ENCODE measurements at regions not wholly inside any gene's neighbourhood (a gene's known extent, or its start where the extent isn't known, plus 50 kb on each side); places are given as distances from the start of the nearest gene placed in this dataset.
"Not testable (repeated sequence)": the region's sequence is repeated elsewhere in the genome, so short reads cannot be mapped to it uniquely, and the experiment has no call there.

DNA sequence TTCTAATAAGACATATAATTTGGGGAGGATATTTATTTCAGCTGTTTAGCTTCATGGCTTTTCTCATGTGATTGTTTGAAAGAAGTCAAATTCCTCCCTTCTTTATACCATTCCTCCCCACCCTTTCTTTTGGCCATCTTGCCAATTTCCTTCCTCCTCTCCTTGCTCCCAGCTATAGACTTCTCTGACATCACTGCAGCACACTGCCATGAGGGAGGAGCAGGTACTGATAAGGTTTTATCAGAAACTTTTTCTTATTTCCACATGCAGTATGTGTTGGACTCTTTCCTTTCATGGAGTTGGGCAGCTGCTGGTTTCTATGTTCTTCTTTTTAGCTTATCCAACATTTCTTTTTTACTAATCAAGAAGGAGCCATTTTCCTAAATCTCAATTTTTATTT lies 481.7 kb upstream of the NR3C2 start:
- Mint-ChIP-seq H3K27ac (no peak overlapping the region), H3K4me3 (no peak overlapping the region), H3K4me1 (ENCODE audit: low read depth) (no peaks in the 10 kb centered on the region), H3K36me3 (ENCODE audit: low read depth) (no peaks in the 10 kb centered on the region), H3K9me3 (peaks cover 3% of the 10 kb centered on the region), H3K27me3 (ENCODE audit: low read depth) (no peaks in the 10 kb centered on the region)
- DNase-seq (ENCODE audit: low spot score): no peak

DNA sequence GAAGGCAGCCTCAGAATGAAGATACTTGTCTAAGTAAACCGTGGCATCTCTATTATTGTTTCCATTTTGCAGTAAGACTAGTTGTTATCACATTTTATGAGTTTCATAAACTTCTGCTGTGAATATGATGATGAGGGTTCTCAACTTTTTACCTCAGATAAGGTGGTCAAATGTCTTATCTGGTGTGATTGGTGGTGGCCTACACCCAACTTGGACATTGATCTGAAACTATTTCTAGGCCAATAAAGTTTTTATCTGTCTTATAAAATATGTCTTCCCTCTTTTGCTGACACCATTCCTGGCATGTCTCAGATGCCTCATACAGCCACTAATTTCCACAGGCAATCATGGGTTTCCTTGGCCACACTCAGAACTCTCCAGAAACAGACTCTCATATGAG lies 480.3 kb upstream of the NR3C2 start:
- Mint-ChIP-seq H3K4me1 (ENCODE audit: low read depth) (no peaks in the 10 kb centered on the region), H3K4me3 (no peak overlapping the region), H3K9me3 (no peaks in the 10 kb centered on the region), H3K27ac (no peak overlapping the region), H3K36me3 (ENCODE audit: low read depth) (no peaks in the 10 kb centered on the region), H3K27me3 (ENCODE audit: low read depth) (no peaks in the 10 kb centered on the region)
- DNase-seq (ENCODE audit: low spot score): no peak

DNA sequence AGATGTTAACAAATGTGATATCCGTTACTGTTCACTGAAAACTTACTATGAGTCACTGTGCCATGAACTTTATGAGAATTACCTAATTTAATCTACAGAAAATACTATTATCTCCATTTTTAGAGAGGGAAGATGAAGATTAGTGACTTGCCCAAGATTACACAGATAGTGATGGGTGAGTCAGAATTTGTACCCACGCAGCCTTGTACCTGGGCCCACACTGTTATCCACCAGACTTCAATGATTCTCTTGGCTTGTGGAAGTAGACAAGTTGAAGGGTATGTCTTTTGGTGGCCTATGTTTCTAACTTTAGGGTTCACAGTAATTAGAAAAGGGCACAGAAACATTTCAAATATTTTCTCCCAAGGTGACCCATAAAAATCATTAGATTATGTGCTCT lies 472.5 kb upstream of the NR3C2 start:
- DNase-seq (ENCODE audit: low spot score): no peak
- Mint-ChIP-seq H3K36me3 (ENCODE audit: low read depth) (no peaks in the 10 kb centered on the region), H3K9me3 (peaks cover 5% of the 10 kb centered on the region), H3K4me3 (no peak overlapping the region), H3K27ac (no peak overlapping the region), H3K4me1 (ENCODE audit: low read depth) (no peaks in the 10 kb centered on the region), H3K27me3 (ENCODE audit: low read depth) (no peaks in the 10 kb centered on the region)

GRCh38 chr4:148914301-148914700 lies 472.1 kb upstream of the NR3C2 start:
- no peaks in the 10 kb centered on the region for H3K27me3 Mint-ChIP-seq (ENCODE audit: low read depth)
- H3K4me3 Mint-ChIP-seq: no peak overlapping the region
- no peaks in the 10 kb centered on the region for H3K36me3 Mint-ChIP-seq (ENCODE audit: low read depth)
- no peaks in the 10 kb centered on the region for H3K4me1 Mint-ChIP-seq (ENCODE audit: low read depth)
- DNase-seq (ENCODE audit: low spot score): no peak
- H3K27ac Mint-ChIP-seq: no peak overlapping the region
- peaks cover 5% of the 10 kb centered on the region for H3K9me3 Mint-ChIP-seq

DNA sequence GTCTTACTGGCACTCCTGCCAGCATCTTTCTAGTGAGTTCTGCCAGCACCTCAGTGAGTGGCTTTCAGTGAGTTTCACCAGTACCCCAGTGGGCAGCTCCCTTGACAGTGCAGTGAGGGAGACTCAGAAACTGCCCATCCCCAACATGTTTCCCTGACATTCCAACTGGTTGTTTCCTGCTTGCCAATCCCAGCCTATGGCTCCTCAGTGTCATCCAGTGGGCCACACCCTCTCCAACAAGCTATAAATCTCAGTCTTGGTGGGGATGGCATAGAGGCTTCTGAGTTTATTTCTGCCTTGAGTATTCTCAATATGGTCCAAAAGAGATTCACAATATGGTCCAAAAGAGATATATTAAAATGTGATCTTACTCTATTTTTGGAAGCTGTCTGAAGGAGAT lies 461.2 kb upstream of the NR3C2 start:
- no peak overlapping the region for H3K27ac Mint-ChIP-seq
- H3K27me3 Mint-ChIP-seq (ENCODE audit: low read depth): no peaks in the 10 kb centered on the region
- no peaks in the 10 kb centered on the region for H3K36me3 Mint-ChIP-seq (ENCODE audit: low read depth)
- H3K9me3 Mint-ChIP-seq: peaks cover 9% of the 10 kb centered on the region
- H3K4me3 Mint-ChIP-seq: no peak overlapping the region
- no peak for DNase-seq (ENCODE audit: low spot score)
- H3K4me1 Mint-ChIP-seq (ENCODE audit: low read depth): no peaks in the 10 kb centered on the region

GRCh38 chr4:148901075-148901705 lies 459.0 kb upstream of the NR3C2 start:
- H3K36me3 Mint-ChIP-seq (ENCODE audit: low read depth): no peaks in the 10 kb centered on the region
- no peaks in the 10 kb centered on the region for H3K27me3 Mint-ChIP-seq (ENCODE audit: low read depth)
- H3K4me1 Mint-ChIP-seq (ENCODE audit: low read depth): no peaks in the 10 kb centered on the region
- peaks cover 17% of the 10 kb centered on the region for H3K9me3 Mint-ChIP-seq
- H3K27ac Mint-ChIP-seq: no peak overlapping the region
- no peak overlapping the region for H3K4me3 Mint-ChIP-seq
- DNase-seq (ENCODE audit: low spot score): no peak

GRCh38 chr4:148898139-148898538 lies 455.9 kb upstream of the NR3C2 start:
- not testable (repeated sequence) for H3K36me3 Mint-ChIP-seq (ENCODE audit: low read depth); H3K27ac Mint-ChIP-seq; H3K4me3 Mint-ChIP-seq; H3K27me3 Mint-ChIP-seq (ENCODE audit: low read depth); H3K4me1 Mint-ChIP-seq (ENCODE audit: low read depth); DNase-seq (ENCODE audit: low spot score)
- H3K9me3 Mint-ChIP-seq: peaks cover 17% of the 10 kb centered on the region

GRCh38 chr4:148893095-148893494 lies 450.9 kb upstream of the NR3C2 start:
- no peaks in the 10 kb centered on the region for H3K36me3 Mint-ChIP-seq (ENCODE audit: low read depth)
- no peak for DNase-seq (ENCODE audit: low spot score)
- no peaks in the 10 kb centered on the region for H3K27me3 Mint-ChIP-seq (ENCODE audit: low read depth)

GRCh38 chr4:148883891-148884290 lies 441.7 kb upstream of the NR3C2 start:
- Mint-ChIP-seq H3K27ac (no peak overlapping the region), H3K9me3 (no peaks in the 10 kb centered on the region), H3K27me3 (ENCODE audit: low read depth) (no peaks in the 10 kb centered on the region), H3K36me3 (ENCODE audit: low read depth) (no peaks in the 10 kb centered on the region), H3K4me3 (no peak overlapping the region), H3K4me1 (ENCODE audit: low read depth) (no peaks in the 10 kb centered on the region)
- DNase-seq (ENCODE audit: low spot score): no peak

More at GRCh38 chr4:148893095-148893494, 450.9 kb upstream of the NR3C2 start:
- Mint-ChIP-seq H3K9me3 (peaks cover 6% of the 10 kb centered on the region), H3K27ac (no peak overlapping the region), H3K4me1 (ENCODE audit: low read depth) (no peaks in the 10 kb centered on the region), H3K4me3 (no peak overlapping the region)

- no peak overlapping the region for H3K27ac Mint-ChIP-seq
- no peaks in the 10 kb centered on the region for H3K36me3 Mint-ChIP-seq (ENCODE audit: low read depth)
- H3K9me3 Mint-ChIP-seq: no peaks in the 10 kb centered on the region
- H3K4me1 Mint-ChIP-seq (ENCODE audit: low read depth): no peaks in the 10 kb centered on the region
- DNase-seq (ENCODE audit: low spot score): no peak
- no peak overlapping the region for H3K4me3 Mint-ChIP-seq
- no peaks in the 10 kb centered on the region for H3K27me3 Mint-ChIP-seq (ENCODE audit: low read depth)
Observed at GRCh38 chr4:148883435-148883834, 441.2 kb upstream of the NR3C2 start.

DNA sequence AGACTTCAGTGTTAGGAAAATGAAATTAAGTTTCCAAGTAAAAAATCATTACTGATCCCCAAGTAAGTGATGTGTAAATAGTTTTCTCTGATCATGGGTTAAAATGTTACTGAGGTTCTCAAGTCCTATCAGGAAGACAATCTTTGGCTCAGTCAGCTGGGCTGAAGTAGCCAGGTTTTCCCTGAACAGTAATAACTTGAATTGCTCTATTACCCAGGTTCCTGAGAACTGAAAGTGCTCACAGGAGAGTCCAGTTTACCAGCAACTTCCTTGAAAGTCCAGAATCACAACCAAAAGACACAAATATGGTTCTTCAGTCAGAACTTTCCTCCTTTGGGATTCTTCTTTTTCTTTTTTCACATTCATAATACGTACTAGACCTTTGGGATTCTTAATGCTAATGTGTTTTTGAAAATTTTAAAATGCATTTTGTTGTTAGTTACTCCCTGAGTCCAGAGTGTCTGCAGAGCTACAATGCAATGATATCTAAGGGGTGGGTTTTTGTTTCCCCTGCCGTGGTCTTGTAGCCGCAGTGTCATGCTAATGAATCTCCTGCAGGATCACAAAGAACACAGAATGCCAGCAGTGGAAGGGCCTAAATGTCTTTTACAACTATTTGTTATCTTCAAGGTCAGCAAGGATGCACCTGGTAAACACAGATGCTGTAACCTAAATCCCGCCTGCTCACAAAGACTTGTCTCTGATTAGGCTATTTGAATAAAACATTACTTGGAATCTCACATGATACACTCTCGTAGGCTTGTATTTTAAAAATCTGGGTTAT lies 439.8 kb upstream of the NR3C2 start:
- Mint-ChIP-seq H3K4me1 (ENCODE audit: low read depth) (no peaks in the 10 kb centered on the region), H3K27ac (no peak overlapping the region), H3K27me3 (ENCODE audit: low read depth) (no peaks in the 10 kb centered on the region), H3K9me3 (no peaks in the 10 kb centered on the region), H3K4me3 (no peak overlapping the region), H3K36me3 (ENCODE audit: low read depth) (no peaks in the 10 kb centered on the region)
- DNase-seq (ENCODE audit: low spot score): no peak

GRCh38 chr4:148874331-148874730 lies 432.1 kb upstream of the NR3C2 start:
- no peak overlapping the region for H3K4me3 Mint-ChIP-seq
- H3K4me1 Mint-ChIP-seq (ENCODE audit: low read depth): no peaks in the 10 kb centered on the region
- H3K27me3 Mint-ChIP-seq (ENCODE audit: low read depth): no peaks in the 10 kb centered on the region
- no peaks in the 10 kb centered on the region for H3K9me3 Mint-ChIP-seq
- no peak for DNase-seq (ENCODE audit: low spot score)
- no peaks in the 10 kb centered on the region for H3K36me3 Mint-ChIP-seq (ENCODE audit: low read depth)
- no peak overlapping the region for H3K27ac Mint-ChIP-seq

GRCh38 chr4:148868191-148868590 lies 426.0 kb upstream of the NR3C2 start:
- Mint-ChIP-seq H3K36me3 (ENCODE audit: low read depth) (no peaks in the 10 kb centered on the region), H3K4me1 (ENCODE audit: low read depth) (no peaks in the 10 kb centered on the region), H3K27me3 (ENCODE audit: low read depth) (no peaks in the 10 kb centered on the region), H3K27ac (no peak overlapping the region), H3K4me3 (no peak overlapping the region), H3K9me3 (no peaks in the 10 kb centered on the region)
- DNase-seq (ENCODE audit: low spot score): no peak

DNA sequence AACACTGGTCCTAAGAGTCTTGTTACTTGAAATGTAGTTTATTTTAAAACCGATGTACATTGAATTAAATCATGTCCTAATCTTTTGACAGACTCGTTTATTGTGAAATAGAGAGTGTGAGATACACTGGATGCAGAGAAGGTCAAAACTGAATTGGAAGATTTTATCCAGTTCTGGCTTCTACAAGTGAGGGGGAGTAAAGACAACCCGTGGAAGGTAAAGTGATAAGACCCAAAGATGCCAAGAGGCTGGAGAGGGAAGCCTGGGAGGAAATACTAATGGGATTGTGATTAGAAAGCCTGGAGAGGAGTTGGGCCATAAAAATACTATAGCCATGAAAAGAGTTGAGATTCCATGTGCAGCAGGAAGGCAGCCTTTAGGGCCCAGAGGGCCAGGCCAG lies 424.5 kb upstream of the NR3C2 start:
- no peaks in the 10 kb centered on the region for H3K36me3 Mint-ChIP-seq (ENCODE audit: low read depth)
- no peaks in the 10 kb centered on the region for H3K27me3 Mint-ChIP-seq (ENCODE audit: low read depth)
- no peaks in the 10 kb centered on the region for H3K4me1 Mint-ChIP-seq (ENCODE audit: low read depth)
- H3K4me3 Mint-ChIP-seq: no peak overlapping the region
- no peak for DNase-seq (ENCODE audit: low spot score)
- H3K9me3 Mint-ChIP-seq: no peaks in the 10 kb centered on the region
- H3K27ac Mint-ChIP-seq: no peak overlapping the region

Data from T-helper 2 cell treated with Interferon-gamma antibody and Interleukin-4, amounts not matched to agents 5 μg/mL and 100 μg/mL, for 36 hours (primary cell).